ENCODE measurements at regions not wholly inside any gene's neighbourhood (a gene's known extent, or its start where the extent isn't known, plus 50 kb on each side); places are given as distances from the start of the nearest gene placed in this dataset.
"Not testable (repeated sequence)": the region's sequence is repeated elsewhere in the genome, so short reads cannot be mapped to it uniquely, and the experiment has no call there.

- no peak for TF ChIP-seq CTCF (IDR thresholded peaks at IDR 0.05; ENCODE audit: low read depth, low read length)
Measured at GRCh38 chr3:139122612-139123011, 77.9 kb upstream of the PRR23C start.

GRCh38 chr3:139123377-139124095, 78.8 kb upstream of the PRR23C start:
- H3K4me3 ChIP-seq (ENCODE audit: low read depth, low read length) = no peak overlapping the region
- TF ChIP-seq CTCF (IDR thresholded peaks at IDR 0.05; ENCODE audit: low read depth, low read length) = no peak

More at GRCh38 chr3:139122612-139123011, 77.9 kb upstream of the PRR23C start:
- no peak overlapping the region for H3K4me3 ChIP-seq (ENCODE audit: low read depth, low read length)

GRCh38 chr3:139124197-139124596, 79.5 kb upstream of the PRR23C start:
- TF ChIP-seq CTCF (IDR thresholded peaks at IDR 0.05; ENCODE audit: low read depth, low read length) = no peak

GRCh38 chr3:139127101-139127500, 82.4 kb upstream of the PRR23C start:
- TF ChIP-seq CTCF (IDR thresholded peaks at IDR 0.05; ENCODE audit: low read depth, low read length) = no peak
- no peak overlapping the region for H3K4me3 ChIP-seq (ENCODE audit: low read depth, low read length)

More at GRCh38 chr3:139124197-139124596, 79.5 kb upstream of the PRR23C start:
- H3K4me3 ChIP-seq (ENCODE audit: low read depth, low read length) = no peak overlapping the region

GRCh38 chr3:139127629-139128028, 82.9 kb upstream of the PRR23C start:
- not testable (repeated sequence) for H3K4me3 ChIP-seq (ENCODE audit: low read depth, low read length)

- H3K4me3 ChIP-seq (ENCODE audit: low read depth, low read length) = no peak overlapping the region
- no peak for TF ChIP-seq CTCF (IDR thresholded peaks at IDR 0.05; ENCODE audit: low read depth, low read length)
Measured at GRCh38 chr3:139128803-139129202, 84.1 kb upstream of the PRR23C start.

GRCh38 chr3:139129892-139130291, 85.2 kb upstream of the PRR23C start:
- H3K4me3 ChIP-seq (ENCODE audit: low read depth, low read length) = no peak overlapping the region
- TF ChIP-seq CTCF (IDR thresholded peaks at IDR 0.05; ENCODE audit: low read depth, low read length) = no peak

Measured in WI38 (cell line).